ENCODE measurements at regions not wholly inside any gene's neighbourhood (a gene's known extent, or its start where the extent isn't known, plus 50 kb on each side); places are given as distances from the start of the nearest gene placed in this dataset.

- POLR2A ChIA-PET, result no interaction called here
- DNase-seq (ENCODE audit: extremely low spot score), result no peak
- CTCF ChIA-PET, result no interaction called here
- no peak for TF ChIP-seq CTCF (IDR thresholded peaks at IDR 0.05; ENCODE audit: control extremely low read depth, extremely low read depth, low read depth, missing control alignments)
These were observed 407.0 kb upstream of the RGMA start for GRCh38 chr15:93495799-93496637.

GRCh38 chr15:93493172-93493571, 404.2 kb upstream of the RGMA start:
- CTCF ChIA-PET, result no interaction called here
- no peak for TF ChIP-seq CTCF (IDR thresholded peaks at IDR 0.05; ENCODE audit: control extremely low read depth, extremely low read depth, low read depth, missing control alignments)
- POLR2A ChIA-PET, result no interaction called here
- DNase-seq (ENCODE audit: extremely low spot score), result no peak

GRCh38 chr15:93491291-93491690, 402.3 kb upstream of the RGMA start:
- no peak for TF ChIP-seq CTCF (IDR thresholded peaks at IDR 0.05; ENCODE audit: control extremely low read depth, extremely low read depth, low read depth, missing control alignments)
- POLR2A ChIA-PET, result no interaction called here
- CTCF ChIA-PET, result no interaction called here
- DNase-seq (ENCODE audit: extremely low spot score), result no peak

- TF ChIP-seq CTCF (IDR thresholded peaks at IDR 0.05; ENCODE audit: control extremely low read depth, extremely low read depth, low read depth, missing control alignments), result no peak
- POLR2A ChIA-PET, result no interaction called here
- CTCF ChIA-PET, result interaction anchor here (1.1 kb wide), 1 partner anchor 41 kb away, joined by 3 read pairs; no protein-coding TSS in a partner anchor
- no peak for DNase-seq (ENCODE audit: extremely low spot score)
These were observed 399.3 kb upstream of the RGMA start for GRCh38 chr15:93488296-93488713.

GRCh38 chr15:93486407-93487117, 397.6 kb upstream of the RGMA start:
- no peak for TF ChIP-seq CTCF (IDR thresholded peaks at IDR 0.05; ENCODE audit: control extremely low read depth, extremely low read depth, low read depth, missing control alignments)
- CTCF ChIA-PET, result no interaction called here
- POLR2A ChIA-PET, result no interaction called here
- DNase-seq (ENCODE audit: extremely low spot score), result no peak

GRCh38 chr15:93485438-93486327, 396.7 kb upstream of the RGMA start:
- ChIA-PET CTCF (no interaction called here), POLR2A (no interaction called here)
- no peak for TF ChIP-seq CTCF (IDR thresholded peaks at IDR 0.05; ENCODE audit: control extremely low read depth, extremely low read depth, low read depth, missing control alignments)
- DNase-seq (ENCODE audit: extremely low spot score), result no peak

Data from GM10248 (cell line).